Anterior cingulate cortex (tissue), 58 donors: ENCODE measurements at regions not wholly inside any gene's neighbourhood (a gene's known extent, or its start where the extent isn't known, plus 50 kb on each side); places are given as distances from the start of the nearest gene placed in this dataset.

ENCODE experiments used
- DNase-seq, 58 donors: peaks; one replicate each; lab custom pipeline; 2025; lab: John Stamatoyannopoulos, UW

DNA sequence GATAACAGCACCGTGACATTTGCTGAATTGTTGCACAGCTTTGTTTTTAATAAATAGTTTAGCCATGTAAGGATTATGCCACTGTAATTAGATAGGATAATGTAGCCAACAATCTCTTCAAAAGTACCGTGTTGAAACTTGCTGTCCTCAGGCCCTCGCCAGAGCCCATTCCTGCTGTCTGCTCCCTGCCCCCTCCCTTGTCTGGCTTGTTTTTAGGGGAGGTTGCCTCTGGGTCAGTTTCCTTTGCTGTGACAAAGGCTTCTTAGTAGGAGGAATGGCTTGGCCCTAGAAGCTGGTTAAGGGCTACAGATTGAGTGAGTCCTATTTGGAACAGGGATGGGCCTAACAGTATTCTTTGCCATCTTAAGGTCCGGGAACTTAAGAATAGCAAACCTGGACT lies 107.9 kb downstream of the LMO4 start:
- DNase-seq: no peak

DNA sequence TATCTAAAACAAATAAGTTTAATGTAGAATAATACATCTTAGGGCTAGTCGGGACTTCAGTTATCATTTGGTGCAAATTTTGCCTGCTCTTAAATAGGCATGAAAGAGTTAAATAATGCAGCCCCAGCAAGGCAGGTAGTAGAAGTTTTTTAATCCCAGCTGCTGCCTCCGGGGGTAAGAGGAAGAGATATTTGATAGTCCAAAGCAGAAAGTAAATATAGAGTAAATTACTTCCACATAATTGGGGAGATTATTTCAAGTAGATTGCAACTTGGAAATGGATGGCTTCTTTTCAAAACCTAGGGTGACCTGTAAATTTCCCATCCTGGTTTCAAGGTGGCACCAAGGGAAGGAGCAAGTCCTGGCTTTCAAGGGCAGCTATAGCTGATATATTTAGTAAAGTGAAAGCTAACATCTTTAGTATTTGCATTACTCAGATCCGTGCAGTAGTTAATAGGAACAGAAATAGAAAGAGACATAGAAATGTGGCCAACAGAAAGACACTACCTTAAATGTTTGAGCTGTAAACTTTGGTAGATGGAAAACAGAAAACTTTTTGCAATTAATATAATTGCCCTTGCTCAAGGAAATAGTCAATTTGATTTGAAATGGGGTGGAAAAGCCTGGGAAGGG lies 109.1 kb downstream of the LMO4 start:
- DNase-seq: no peak

DNA sequence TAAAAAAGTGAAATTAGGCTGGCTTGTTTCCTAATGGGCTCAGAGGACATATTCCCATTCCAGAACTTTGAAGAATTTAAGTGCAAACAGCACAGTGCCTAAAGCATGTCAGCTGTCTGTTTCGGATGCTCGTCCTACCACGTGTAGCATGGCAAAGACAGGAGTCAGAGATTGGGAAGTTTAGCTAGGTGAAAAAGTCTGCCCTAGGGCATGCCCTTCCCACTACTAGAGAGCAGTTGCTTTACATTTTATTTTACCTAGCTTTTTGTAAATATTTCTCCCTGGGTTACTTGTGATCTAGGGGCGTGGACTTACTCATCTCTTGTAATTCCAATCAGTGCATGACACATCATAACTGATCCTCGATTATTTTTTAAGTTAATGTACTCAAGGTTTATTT lies 111.1 kb downstream of the LMO4 start:
- DNase-seq: no peak

DNA sequence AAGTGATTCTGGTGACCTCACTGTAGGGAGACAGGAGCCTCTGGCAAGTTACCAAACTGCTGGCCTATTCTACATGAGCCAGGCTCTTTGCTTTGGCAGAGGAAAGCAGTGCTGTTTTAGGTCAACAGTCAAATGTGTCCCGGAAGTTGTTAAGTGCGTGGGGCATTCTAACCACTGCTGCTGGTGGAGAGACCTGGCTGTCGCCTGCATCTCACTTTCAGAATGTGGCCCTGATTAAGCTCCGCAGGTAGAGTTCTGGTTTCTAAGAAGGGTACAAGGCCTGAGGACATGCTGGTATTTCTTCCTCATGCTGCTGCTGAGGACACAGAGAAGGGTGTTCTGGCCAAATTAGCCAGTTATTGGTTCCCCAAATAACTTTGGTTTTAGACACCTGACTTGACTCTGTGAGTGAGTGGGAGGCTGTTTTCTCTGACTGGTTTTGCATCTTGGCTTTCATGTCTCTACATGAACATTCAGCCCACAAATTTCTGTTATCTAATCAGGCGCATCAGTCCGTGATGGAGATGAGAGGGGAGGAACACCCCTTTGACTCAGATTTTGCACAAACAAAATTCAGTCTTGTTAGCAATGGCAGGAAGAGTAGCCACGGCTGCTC lies 120.8 kb downstream of the LMO4 start:
- no peak for DNase-seq

- DNase-seq: no peak
Measured at GRCh38 chr1:87450136-87450535, 121.5 kb downstream of the LMO4 start.

- no peak for DNase-seq
Measured at GRCh38 chr1:87450615-87451209, 122.0 kb downstream of the LMO4 start.

DNA sequence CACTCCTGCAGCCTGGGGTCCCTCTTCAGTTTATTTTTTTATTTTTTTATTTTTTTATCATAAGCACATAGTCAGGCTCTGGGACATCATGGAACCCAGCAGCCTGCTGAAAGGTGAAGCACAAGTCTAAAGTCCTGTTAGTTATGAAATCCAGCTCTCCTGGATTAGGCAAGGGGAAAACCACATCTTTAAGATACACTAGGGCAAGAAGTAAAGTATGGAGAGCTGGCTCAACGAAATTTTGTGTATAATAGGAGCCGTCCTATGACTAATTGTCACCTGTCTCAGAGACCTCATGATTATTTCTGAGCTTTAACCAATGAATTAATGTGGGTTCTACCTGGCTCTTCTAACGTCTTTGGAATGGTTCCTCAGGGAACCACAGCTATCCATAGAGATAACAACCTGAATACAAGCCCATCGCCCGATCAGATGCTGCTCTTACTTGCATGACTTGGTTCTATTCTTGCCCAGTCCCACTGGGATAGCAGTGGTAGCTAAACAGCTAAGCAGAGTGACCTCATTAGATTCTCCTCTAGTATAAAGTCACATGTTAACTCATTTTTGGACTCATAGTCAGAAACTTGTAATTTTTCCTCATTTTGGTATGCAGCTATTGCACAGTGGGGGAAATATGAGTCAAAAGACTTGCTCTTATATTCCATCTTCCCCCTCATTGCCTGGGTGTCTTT lies 122.7 kb downstream of the LMO4 start:
- DNase-seq: no peak

- no peak for DNase-seq
Measured at GRCh38 chr1:87452648-87453047, 124.0 kb downstream of the LMO4 start.

GRCh38 chr1:87457408-87457807 lies 128.7 kb downstream of the LMO4 start:
- no peak for DNase-seq

GRCh38 chr1:87462894-87463293 lies 134.2 kb downstream of the LMO4 start:
- DNase-seq: no peak

- no peak for DNase-seq
Measured at GRCh38 chr1:87464022-87464490, 135.4 kb downstream of the LMO4 start.

DNA sequence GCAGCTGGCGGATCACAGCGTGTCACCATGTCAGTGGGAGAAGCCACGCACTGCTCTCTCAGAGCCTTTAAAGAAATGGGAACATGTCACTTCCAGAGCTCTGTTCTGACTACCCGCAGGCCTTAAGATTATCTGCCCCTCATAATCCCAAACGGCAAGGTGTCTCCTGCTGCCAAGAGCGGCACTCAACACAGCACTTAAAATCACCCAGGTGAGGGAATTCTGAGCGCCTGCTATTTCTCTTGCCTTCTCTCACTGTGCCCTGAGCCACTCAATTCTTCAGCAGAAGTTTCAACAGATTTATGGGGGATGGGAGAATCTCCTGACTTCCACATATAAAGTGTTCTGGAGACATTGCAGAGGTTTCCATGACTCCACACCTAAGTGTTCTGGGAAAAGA lies 137.9 kb downstream of the LMO4 start:
- DNase-seq: no peak

DNA sequence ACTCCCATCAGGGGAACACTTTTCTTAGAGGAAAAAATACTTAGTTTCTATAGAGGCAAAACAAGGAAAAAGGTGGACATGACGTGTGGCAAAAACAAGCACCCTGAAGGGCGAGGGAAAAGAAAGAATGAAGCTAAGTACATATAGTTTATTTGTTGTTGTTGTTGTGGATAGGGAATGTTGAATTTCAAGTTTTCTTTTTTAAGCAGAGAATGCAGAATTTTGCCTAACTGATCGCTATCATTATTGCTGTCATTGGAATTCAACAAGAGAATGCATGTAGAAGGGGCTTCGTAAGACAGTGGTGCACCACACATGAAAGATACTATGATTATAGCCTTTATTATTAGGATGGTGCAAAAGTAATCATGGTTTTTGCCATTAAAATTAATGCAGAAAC lies 144.0 kb downstream of the LMO4 start:
- no peak for DNase-seq

DNA sequence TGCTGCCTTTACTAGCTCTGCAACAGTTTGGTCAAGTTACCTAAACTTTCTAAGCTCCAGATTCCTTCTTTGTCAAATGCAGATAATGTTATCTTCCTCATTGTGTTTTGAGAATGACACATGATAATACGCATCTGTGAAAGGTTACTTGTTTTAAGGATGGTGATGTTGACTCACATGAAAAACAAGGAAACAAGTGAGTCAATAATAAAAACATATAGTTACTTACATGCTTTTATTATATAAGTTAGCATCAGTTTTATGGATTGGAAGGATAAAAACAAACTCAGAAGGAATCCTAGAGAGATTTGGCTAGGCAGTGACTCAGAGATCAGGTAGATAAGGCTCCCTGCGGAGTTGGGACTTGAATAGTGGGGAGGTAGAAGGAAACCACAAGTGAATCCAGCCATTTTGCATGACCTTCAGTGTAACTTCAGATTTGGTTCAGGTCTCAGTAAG lies 144.6 kb downstream of the LMO4 start:
- DNase-seq: no peak

DNA sequence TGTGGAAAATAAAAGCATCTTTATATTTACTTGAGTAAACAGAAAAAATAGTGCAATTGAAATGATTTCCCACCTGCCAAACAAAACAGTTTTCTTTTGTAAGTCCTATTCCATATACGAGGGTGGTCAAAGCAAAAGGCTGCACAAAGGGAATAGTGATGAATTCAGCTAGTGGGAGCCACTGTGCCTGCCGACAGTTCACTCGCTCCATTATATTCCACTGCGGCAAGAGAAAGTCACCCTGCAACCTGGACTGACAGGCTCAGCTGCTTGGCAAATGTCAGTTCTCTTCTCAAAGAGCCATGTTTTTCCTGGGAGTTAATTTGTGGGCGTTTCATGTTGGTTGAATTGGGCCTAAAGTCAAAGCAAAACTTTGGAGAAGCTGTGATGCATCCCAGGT lies 145.4 kb downstream of the LMO4 start:
- DNase-seq: peak in 7 of 58 donors; percentile 3 to 29 (median 7)

DNA sequence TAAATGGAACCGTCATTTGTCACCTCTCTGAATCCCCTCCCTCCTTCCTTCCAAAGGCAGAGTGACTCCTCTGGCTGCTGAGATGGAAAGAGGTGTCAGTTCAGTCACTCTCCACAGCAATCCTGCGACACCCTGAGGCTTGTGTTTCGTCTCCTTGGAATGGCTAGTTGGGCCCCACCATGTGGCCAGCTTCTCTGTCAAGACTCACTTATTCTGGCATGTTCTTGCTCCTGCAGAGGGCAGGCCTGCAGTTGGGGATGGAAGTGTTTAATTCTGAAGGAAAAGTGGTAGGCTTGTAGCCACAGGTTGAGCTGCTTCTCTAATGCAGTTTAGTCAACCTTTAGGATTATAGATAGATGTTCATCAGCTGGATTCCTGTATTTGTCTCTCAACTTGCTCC lies 149.6 kb downstream of the LMO4 start:
- peak in 5 of 58 donors; percentile 1 to 13 (median 8) for DNase-seq

DNA sequence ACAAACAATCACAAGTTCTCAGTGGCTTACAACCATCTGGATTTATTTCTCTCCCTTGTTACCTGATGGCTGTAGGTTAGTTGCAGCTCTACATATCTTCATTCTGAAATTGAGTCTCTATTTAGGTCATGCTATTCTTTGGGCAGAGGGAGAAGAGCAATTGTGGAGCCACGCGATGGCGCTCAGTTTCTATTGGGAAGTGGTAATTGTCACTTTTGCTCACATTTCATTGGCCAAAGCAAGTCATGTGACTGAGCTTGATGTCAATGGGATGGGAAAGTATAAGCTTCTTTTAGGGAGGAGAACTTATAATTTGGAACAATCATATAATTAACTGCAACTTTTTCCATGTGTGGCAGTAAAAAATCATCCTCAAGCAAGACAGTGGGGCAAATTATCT lies 166.5 kb downstream of the LMO4 start:
- no peak for DNase-seq

DNA sequence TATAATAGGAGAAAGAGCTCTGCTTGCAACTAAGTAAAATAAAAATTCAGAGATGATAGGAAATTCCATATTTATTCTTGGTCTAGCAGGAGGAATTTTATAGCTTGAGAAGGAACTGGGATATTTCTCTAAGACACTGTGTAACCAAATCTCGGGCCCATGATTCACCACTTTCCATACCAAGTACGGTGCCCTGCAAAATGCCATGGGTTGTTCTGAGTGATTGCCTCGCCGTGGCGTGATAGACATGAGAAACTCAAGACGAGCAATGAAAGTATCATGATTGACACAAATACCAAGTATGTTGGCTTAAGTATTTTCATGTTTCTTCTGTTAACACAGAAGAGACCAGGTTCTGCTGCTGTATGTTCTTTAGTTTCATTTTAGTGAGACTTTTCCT lies 167.2 kb downstream of the LMO4 start:
- no peak for DNase-seq

DNA sequence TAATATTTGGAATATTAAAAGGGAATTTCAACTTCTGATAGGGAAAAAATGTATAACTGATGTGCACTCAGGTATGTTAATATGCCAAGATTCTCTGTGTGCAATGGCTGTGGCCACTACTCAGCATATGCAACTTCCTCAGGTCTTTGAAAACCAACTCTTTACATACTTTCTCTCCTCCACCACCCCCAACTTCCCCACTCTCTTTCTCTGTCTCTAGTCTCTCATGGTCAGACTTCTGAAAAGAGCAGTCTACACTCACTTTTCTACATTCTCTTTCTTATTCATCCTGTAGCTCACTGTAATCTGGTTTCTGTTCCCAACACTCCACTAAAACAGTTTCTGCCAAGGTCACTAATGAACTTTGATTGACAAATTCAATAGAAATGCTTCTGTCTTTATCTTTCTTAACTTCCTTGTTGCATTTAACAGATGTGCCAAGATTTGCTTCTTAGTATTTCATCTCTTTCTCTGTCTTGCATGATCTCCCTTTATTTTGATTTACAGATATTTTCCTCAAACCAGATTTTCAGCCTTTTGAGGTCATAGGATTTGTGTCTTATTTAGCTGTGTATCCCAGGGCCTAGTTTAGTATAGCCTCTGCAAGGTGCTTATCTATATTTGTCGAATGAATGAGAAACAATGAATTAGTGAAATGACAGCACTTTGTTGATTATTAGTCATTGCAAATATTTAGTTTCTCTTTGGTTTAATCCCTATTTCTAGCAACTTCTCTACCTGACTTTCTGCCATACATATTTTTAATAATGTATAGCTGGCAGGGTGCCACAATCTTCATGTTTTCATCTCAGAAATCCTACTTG lies 168.9 kb downstream of the LMO4 start:
- no peak for DNase-seq

DNA sequence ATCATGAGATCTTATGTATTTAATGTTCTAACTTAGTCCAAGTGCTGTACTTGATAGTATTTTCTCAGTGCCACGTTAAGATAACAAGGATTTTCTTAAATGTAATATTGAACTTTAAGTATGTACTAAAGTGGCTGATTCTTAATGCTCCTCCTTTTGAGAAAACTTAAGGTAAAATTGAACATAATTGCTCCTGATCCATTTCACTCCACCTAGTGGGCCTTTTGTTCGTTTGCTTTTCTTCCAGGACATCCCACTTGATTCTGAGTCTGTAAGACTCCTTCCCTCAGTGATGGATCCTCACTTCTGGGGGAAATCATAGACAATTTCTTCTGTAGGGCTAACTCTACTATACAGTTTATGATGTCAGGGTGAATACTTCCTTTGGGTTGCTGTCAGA lies 173.1 kb downstream of the LMO4 start:
- no peak for DNase-seq
